H1 (cell line): ENCODE measurements at regions not wholly inside any gene's neighbourhood (a gene's known extent, or its start where the extent isn't known, plus 50 kb on each side); places are given as distances from the start of the nearest gene placed in this dataset.

ENCODE experiments used
- HDAC6 ChIP-seq: IDR thresholded peaks from one replicate; pipeline ENCODE4 v1.7.1; 2012; ENCODE audit warnings: low read depth, mild to moderate bottlenecking, inconsistent platforms, low read length, moderate library complexity
- JUN ChIP-seq: IDR thresholded peaks from 2 replicates; pipeline ENCODE4 v1.6.1; 2011; ENCODE audit warnings: low read depth, mild to moderate bottlenecking, improper control_type of control experiment, low read length
- JUND ChIP-seq: IDR thresholded peaks from 2 replicates; pipeline ENCODE4 v1.6.1; 2011; ENCODE audit warnings: mild to moderate bottlenecking, improper control_type of control experiment, low read length
- POLR2A ChIP-seq, 2 experiments: IDR thresholded peaks; 1 replicate in 1 of 2; 2 replicates in 1 of 2; pipeline ENCODE4 v1.6.1; 2011; ENCODE audit warnings: low read depth in 2 of 2, low read length in 2 of 2, mild to moderate bottlenecking in 2 of 2; ENCODE audit errors: control extremely low read depth in 1 of 2
- SP1 ChIP-seq: IDR thresholded peaks from 2 replicates; pipeline ENCODE4 v1.6.1; 2011; ENCODE audit warnings: low read depth, low read length
- SP2 ChIP-seq: IDR thresholded peaks from 2 replicates; pipeline ENCODE4 v1.6.1; 2012; ENCODE audit warnings: mild to moderate bottlenecking, low read length, inconsistent platforms
- SRF ChIP-seq: IDR thresholded peaks from 2 replicates; pipeline ENCODE4 v1.6.1; 2011; ENCODE audit warnings: mild to moderate bottlenecking, low read depth, low read length, moderate library complexity
- ZNF274 ChIP-seq: IDR thresholded peaks from 2 replicates; pipeline ENCODE4 v1.7.0; 2012; ENCODE audit warnings: low read length, borderline replicate concordance; ENCODE audit errors: extremely low read depth

- TF ChIP-seq ZNF274 (no peak), POLR2A (IDR thresholded peaks at IDR 0.05; ENCODE audit: control extremely low read depth in 1 of 2, low read depth in 2 of 2, low read length in 2 of 2) (no peak), SRF (no peak), JUND (no peak), HDAC6 (no peak), SP2 (no peak), SP1 (no peak), JUN (no peak)
These were observed 135.5 kb downstream of the NDUFA10 start (continued) for GRCh38 chr2:239889641-239890121.
